PC-9 (cell line): ENCODE measurements at regions not wholly inside any gene's neighbourhood (a gene's known extent, or its start where the extent isn't known, plus 50 kb on each side); places are given as distances from the start of the nearest gene placed in this dataset.

ENCODE experiments used
- BruUV-seq: library from RNA; stranded (reverse); fragments of 400-500 nt; replicated peaks from 2 replicates; lab custom pipeline; 2021; lab: Mats Ljungman, UMichigan
- CTCF ChIA-PET: fragments of 300-600 bp; sonication (Branson Sonifier 250); formaldehyde crosslinking; loops from one replicate; lab custom pipeline; 2022; ENCODE audit warnings: antibody characterized with exemption; lab: Charles Lee
- POLR2A ChIA-PET: fragments of 300-600 bp; sonication (Branson Sonifier 250); formaldehyde crosslinking; loops from one replicate; lab custom pipeline; 2022; ENCODE audit warnings: antibody characterized with exemption; ENCODE audit not compliant: unreplicated experiment; lab: Charles Lee
- DNase-seq, 2 experiments: peaks; one replicate each; pipeline versions ENCODE4 v3.0.0 to v3.0.0-alpha.2; 2015 to 2022; ENCODE audit warnings: mixed read lengths in 1 of 2
- H2AFZ ChIP-seq: fragments of 200-600 bp; sonication (generic); 2 replicates; pipeline ENCODE4 v1.8.1; 2017; ENCODE audit warnings: antibody characterized with exemption
- H3F3A ChIP-seq: fragments of 200-600 bp; sonication (generic); 2 replicates; pipeline ENCODE4 v1.8.1; 2017; ENCODE audit warnings: antibody characterized with exemption, mild to moderate bottlenecking, low read depth; ENCODE audit not compliant: insufficient read depth
- H3K27ac ChIP-seq: fragments of 200-600 bp; sonication (generic); 2 replicates; pipeline ENCODE4 v1.6.1; 2016; ENCODE audit warnings: mixed run types
- H3K27me3 ChIP-seq: fragments of 200-600 bp; sonication (generic); 2 replicates; pipeline ENCODE4 v1.6.1; 2016; ENCODE audit warnings: low read depth, mixed run types; ENCODE audit not compliant: insufficient read depth
- H3K36me3 ChIP-seq: fragments of 200-600 bp; sonication (generic); 2 replicates; pipeline ENCODE4 v1.6.1; 2016; ENCODE audit warnings: low read depth, mixed run types
- H3K4me1 ChIP-seq: fragments of 200-600 bp; sonication (generic); replicated peaks from 2 replicates; pipeline ENCODE4 v1.6.1; 2016; ENCODE audit warnings: mixed run types; ENCODE audit not compliant: insufficient read depth
- H3K4me2 ChIP-seq: fragments of 200-600 bp; sonication (generic); 2 replicates; pipeline ENCODE4 v1.6.1; 2017; ENCODE audit warnings: mixed run types
- H3K4me3 ChIP-seq: fragments of 200-600 bp; sonication (generic); 2 replicates; pipeline ENCODE4 v1.6.1; 2016; ENCODE audit warnings: mixed run types
- H3K79me2 ChIP-seq: fragments of 200-600 bp; sonication (generic); 2 replicates; pipeline ENCODE4 v1.6.1; 2017; ENCODE audit warnings: low read depth, mixed run types
- H3K9me2 ChIP-seq: fragments of 200-600 bp; sonication (generic); 2 replicates; pipeline ENCODE4 v1.8.1; 2017; ENCODE audit warnings: mild to moderate bottlenecking; ENCODE audit not compliant: insufficient read depth
- H3K9me3 ChIP-seq: fragments of 200-600 bp; sonication (generic); 2 replicates; pipeline ENCODE4 v1.8.1; 2016; ENCODE audit warnings: low read depth; ENCODE audit not compliant: insufficient read depth
- H4K20me1 ChIP-seq: fragments of 200-600 bp; sonication (generic); 2 replicates; pipeline ENCODE4 v1.8.1; 2017; ENCODE audit not compliant: insufficient read depth
- EZH2 ChIP-seq: fragments of 200-600 bp; sonication (generic); IDR thresholded peaks from 2 replicates; pipeline ENCODE4 v1.8.0; 2017; ENCODE audit warnings: antibody characterized with exemption, low read depth
- intact Hi-C: fragments of 100-400 bp; cut with micrococcal nuclease; formaldehyde crosslinking; loops from one replicate; pipeline ENCODE4 v1.10.0; 2022; ENCODE audit not compliant: unreplicated experiment
- TF ChIP-seq, protein P1 (sequence below): fragments of 200-600 bp; sonication (generic); conservative IDR thresholded peaks from 2 replicates; pipeline ENCODE4 v1.6.1; 2017; ENCODE audit warnings: mixed run types, antibody characterized with exemption, mild to moderate bottlenecking, moderate library complexity

DNA sequence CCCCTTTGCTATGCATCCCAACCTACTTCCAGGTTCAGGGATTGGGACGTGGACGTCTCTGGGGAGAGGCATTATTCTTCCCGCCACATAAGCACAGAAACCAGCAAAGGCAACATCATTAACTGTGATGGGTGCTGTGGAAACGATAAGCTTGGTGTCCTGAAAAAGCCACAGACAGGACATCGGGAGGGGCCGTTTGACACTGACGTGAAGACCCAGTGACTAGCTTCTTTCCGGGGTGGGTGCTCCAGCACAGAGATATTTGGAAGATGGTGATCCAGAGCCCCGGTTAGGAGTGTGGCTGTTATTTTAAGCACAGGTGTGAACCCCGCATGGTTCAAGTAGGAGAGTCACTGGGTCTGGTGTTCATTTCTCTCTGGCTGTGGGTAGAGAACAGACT is 163.8 kb upstream of the HDAC4 start:
- peaks cover 99% of the 10 kb centered on the region for H3K27me3 ChIP-seq
- no peak overlapping the region for H3K4me3 ChIP-seq
- TF ChIP-seq, protein P1, sequence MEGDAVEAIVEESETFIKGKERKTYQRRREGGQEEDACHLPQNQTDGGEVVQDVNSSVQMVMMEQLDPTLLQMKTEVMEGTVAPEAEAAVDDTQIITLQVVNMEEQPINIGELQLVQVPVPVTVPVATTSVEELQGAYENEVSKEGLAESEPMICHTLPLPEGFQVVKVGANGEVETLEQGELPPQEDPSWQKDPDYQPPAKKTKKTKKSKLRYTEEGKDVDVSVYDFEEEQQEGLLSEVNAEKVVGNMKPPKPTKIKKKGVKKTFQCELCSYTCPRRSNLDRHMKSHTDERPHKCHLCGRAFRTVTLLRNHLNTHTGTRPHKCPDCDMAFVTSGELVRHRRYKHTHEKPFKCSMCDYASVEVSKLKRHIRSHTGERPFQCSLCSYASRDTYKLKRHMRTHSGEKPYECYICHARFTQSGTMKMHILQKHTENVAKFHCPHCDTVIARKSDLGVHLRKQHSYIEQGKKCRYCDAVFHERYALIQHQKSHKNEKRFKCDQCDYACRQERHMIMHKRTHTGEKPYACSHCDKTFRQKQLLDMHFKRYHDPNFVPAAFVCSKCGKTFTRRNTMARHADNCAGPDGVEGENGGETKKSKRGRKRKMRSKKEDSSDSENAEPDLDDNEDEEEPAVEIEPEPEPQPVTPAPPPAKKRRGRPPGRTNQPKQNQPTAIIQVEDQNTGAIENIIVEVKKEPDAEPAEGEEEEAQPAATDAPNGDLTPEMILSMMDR = no peak
- no peak for TF ChIP-seq EZH2
- ChIA-PET POLR2A (no interaction called here), CTCF (no interaction called here)
- no peak overlapping the region for H3K4me2 ChIP-seq
- H3K27ac ChIP-seq = no peak overlapping the region
- H3K36me3 ChIP-seq = no peaks in the 10 kb centered on the region
- no peak overlapping the region for H2AFZ ChIP-seq
- H3F3A ChIP-seq = no peaks in the 10 kb centered on the region
- no peak for DNase-seq
- H3K79me2 ChIP-seq = no peaks in the 10 kb centered on the region
- no peaks in the 10 kb centered on the region for H3K4me1 ChIP-seq
- intact Hi-C loops = no loop called here
- no peaks in the 10 kb centered on the region for H3K9me2 ChIP-seq
- BruUV-seq = no TSS peak
- H4K20me1 ChIP-seq = no peaks in the 10 kb centered on the region
- H3K9me3 ChIP-seq = no peaks in the 10 kb centered on the region; the same call in 1 of the 2 replicates

DNA sequence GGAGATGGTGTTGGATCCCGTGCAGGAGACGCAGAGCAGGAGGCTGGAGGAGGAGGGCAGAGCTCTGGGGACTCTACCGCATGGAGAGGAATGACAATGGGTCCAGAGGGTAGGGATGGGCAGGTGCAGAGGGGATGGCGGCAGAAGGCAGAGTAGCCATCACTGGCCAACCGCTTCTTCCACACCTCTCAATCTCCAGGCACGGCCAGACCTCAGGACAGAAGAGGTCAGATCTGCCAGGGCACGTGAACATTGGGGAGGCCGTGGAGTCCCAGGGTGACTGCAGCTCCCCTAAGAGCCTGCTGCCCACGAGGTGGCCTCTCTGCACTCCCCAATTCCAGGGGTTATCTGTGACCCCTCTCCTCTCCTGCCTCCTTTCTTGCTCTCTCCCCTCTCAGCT is 162.7 kb upstream of the HDAC4 start:
- Histone ChIP-seq H3K4me3 (no peak overlapping the region), H2AFZ (no peak overlapping the region), H3F3A (no peaks in the 10 kb centered on the region), H3K9me3 (no peaks in the 10 kb centered on the region; the same call in 1 of the 2 replicates), H3K4me2 (no peak overlapping the region), H3K9me2 (no peaks in the 10 kb centered on the region), H3K36me3 (no peaks in the 10 kb centered on the region), H3K4me1 (no peaks in the 10 kb centered on the region), H4K20me1 (no peaks in the 10 kb centered on the region), H3K27me3 (peaks cover 99% of the 10 kb centered on the region), H3K79me2 (no peaks in the 10 kb centered on the region), H3K27ac (no peak overlapping the region)
- intact Hi-C loops = no loop called here
- ChIA-PET CTCF (no interaction called here), POLR2A (no interaction called here)
- TF ChIP-seq, protein P1 = no peak
- no peak for TF ChIP-seq EZH2
- no peak for DNase-seq
- no TSS peak for BruUV-seq

DNA sequence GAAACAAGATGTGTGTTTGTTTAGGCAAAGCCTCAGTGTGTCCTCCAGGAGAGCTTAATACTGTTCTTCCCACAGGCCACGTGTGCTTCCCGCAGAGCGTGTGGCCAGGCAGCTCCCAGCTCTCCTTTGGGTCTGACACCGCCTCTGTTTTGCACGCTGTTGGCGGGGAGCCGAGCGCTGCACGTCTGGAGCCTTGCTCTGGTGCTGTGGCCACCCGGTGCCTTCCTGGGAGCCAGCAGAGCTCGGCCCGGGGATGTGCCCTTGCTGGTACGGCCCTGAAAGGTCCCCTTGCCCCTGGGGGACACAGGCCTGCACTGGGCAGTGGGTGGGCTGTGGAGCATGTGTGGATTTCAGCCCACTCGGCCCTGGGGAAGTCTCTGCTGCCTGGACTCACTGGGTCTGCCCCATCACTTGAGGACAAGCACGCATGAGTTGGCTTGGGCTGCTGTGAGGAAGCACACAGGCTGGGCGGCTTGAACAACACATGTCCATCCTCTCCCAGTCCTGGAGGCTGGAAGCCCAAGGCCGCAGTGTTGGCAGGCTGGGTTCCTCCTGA is 160.7 kb upstream of the HDAC4 start:
- Histone ChIP-seq H3K4me1 (no peaks in the 10 kb centered on the region), H3K9me2 (no peaks in the 10 kb centered on the region), H3K27ac (no peak overlapping the region), H3K27me3 (peaks cover 95% of the 10 kb centered on the region), H3K9me3 (no peaks in the 10 kb centered on the region; the same call in 1 of the 2 replicates), H4K20me1 (no peaks in the 10 kb centered on the region), H3K4me2 (no peak overlapping the region), H3F3A (no peaks in the 10 kb centered on the region), H3K36me3 (no peaks in the 10 kb centered on the region), H3K4me3 (no peak overlapping the region), H3K79me2 (no peaks in the 10 kb centered on the region), H2AFZ (no peak overlapping the region)
- no peak for DNase-seq
- TF ChIP-seq, protein P1 = no peak
- no peak for TF ChIP-seq EZH2
- intact Hi-C loops = no loop called here
- BruUV-seq = no TSS peak
- CTCF ChIA-PET = no interaction called here
- POLR2A ChIA-PET = interaction anchor here (0.6 to 0.8 kb wide), 2 partner anchors 11 to 294 kb away, joined by 4 to 7 read pairs; no protein-coding TSS in a partner anchor
